DOHH2 (cell line): ENCODE measurements at regions not wholly inside any gene's neighbourhood (a gene's known extent, or its start where the extent isn't known, plus 50 kb on each side); places are given as distances from the start of the nearest gene placed in this dataset.
A peak's percentile ranks its signal among the peaks of the same experiment; 100 is the strongest.

Source experiments
- H3F3A ChIP-seq: fragments of 200-600 bp; sonication (generic), shearing (Covaris generic); 2 replicates; pipeline ENCODE4 v1.6.0; 2016; ENCODE audit warnings: antibody characterized with exemption, mild to moderate bottlenecking; ENCODE audit not compliant: control insufficient read depth, insufficient read depth
- H3K27ac ChIP-seq: fragments of 200-600 bp; sonication (generic); 2 replicates; pipeline ENCODE4 v1.5.1; 2014; ENCODE audit warnings: low read depth, mild to moderate bottlenecking, low read length, moderate library complexity
- H3K27me3 ChIP-seq: fragments of 200-600 bp; sonication (generic); 2 replicates; pipeline ENCODE4 v1.6.1; 2014; ENCODE audit warnings: mild to moderate bottlenecking, low read length, mixed read lengths; ENCODE audit not compliant: control insufficient read depth
- H3K36me3 ChIP-seq: fragments of 200-600 bp; sonication (generic); 2 replicates; pipeline ENCODE4 v1.6.1; 2014; ENCODE audit warnings: mild to moderate bottlenecking, low read length, moderate library complexity, mixed read lengths; ENCODE audit not compliant: control insufficient read depth
- H3K4me1 ChIP-seq: fragments of 200-600 bp; sonication (generic); 2 replicates; pipeline ENCODE4 v1.6.1; 2014; ENCODE audit warnings: mild to moderate bottlenecking, low read length, mixed read lengths; ENCODE audit not compliant: control insufficient read depth
- H3K4me2 ChIP-seq: fragments of 200-600 bp; sonication (generic); 2 replicates; pipeline ENCODE4 v1.6.0; 2014; ENCODE audit warnings: mild to moderate bottlenecking, low read length, moderate library complexity
- H3K4me3 ChIP-seq: fragments of 200-600 bp; sonication (generic); 2 replicates; pipeline ENCODE4 v1.5.1; 2014; ENCODE audit warnings: mild to moderate bottlenecking, low read length, mixed read lengths
- H3K79me2 ChIP-seq: fragments of 200-600 bp; sonication (generic); 2 replicates; pipeline ENCODE4 v1.6.1; 2014; ENCODE audit warnings: mild to moderate bottlenecking, low read length, mixed read lengths; ENCODE audit not compliant: control insufficient read depth
- H3K9me2 ChIP-seq: fragments of 200-600 bp; sonication (generic); replicated peaks from 2 replicates; pipeline ENCODE4 v1.6.1; 2014; ENCODE audit warnings: mild to moderate bottlenecking, low read length, mixed read lengths; ENCODE audit not compliant: control insufficient read depth
- H3K9me3 ChIP-seq: fragments of 200-600 bp; sonication (generic); 2 replicates; pipeline ENCODE4 v1.6.1; 2014; ENCODE audit warnings: antibody characterized with exemption, low read length, mixed read lengths; ENCODE audit not compliant: control insufficient read depth, insufficient read depth
- H4K20me1 ChIP-seq: fragments of 200-600 bp; sonication (generic); 2 replicates; pipeline ENCODE4 v1.6.0; 2014; ENCODE audit warnings: low read depth, mild to moderate bottlenecking, antibody characterized with exemption, low read length, moderate library complexity; ENCODE audit not compliant: control insufficient read depth, insufficient read depth
- CTCF ChIP-seq: fragments of 200-600 bp; sonication (generic); IDR thresholded peaks from one replicate; pipeline ENCODE4 v1.5.1; 2014; ENCODE audit warnings: antibody characterized with exemption, mild to moderate bottlenecking, low read depth, low read length; ENCODE audit not compliant: poor library complexity, severe bottlenecking
- EZH2phosphoT487 ChIP-seq: fragments of 200-600 bp; sonication (generic); IDR thresholded peaks from 2 replicates; pipeline ENCODE4 v1.6.1; 2017; ENCODE audit warnings: borderline replicate concordance, mild to moderate bottlenecking, antibody characterized with exemption, low read length, moderate library complexity, mixed read lengths

GRCh38 chr5:106876665-106877194 is 794.0 kb downstream of the EFNA5 start:
- H3K9me3 ChIP-seq: peaks cover 14% of the 10 kb centered on the region
- H3K27ac ChIP-seq: no peak overlapping the region
- H3K27me3 ChIP-seq: no peaks in the 10 kb centered on the region
- no peaks in the 10 kb centered on the region for H3K9me2 ChIP-seq
- no peaks in the 10 kb centered on the region for H3F3A ChIP-seq
- H3K4me1 ChIP-seq: no peaks in the 10 kb centered on the region
- no peak overlapping the region for H3K4me2 ChIP-seq
- TF ChIP-seq EZH2phosphoT487 (no peak), CTCF (no peak)
- no peaks in the 10 kb centered on the region for H3K36me3 ChIP-seq
- no peaks in the 10 kb centered on the region for H4K20me1 ChIP-seq
- H3K4me3 ChIP-seq: no peak overlapping the region
- H3K79me2 ChIP-seq: no peaks in the 10 kb centered on the region

- Histone ChIP-seq H3K9me2 (no peaks in the 10 kb centered on the region), H3K27ac (no peak overlapping the region), H3K36me3 (no peaks in the 10 kb centered on the region), H3K4me1 (no peaks in the 10 kb centered on the region), H4K20me1 (no peaks in the 10 kb centered on the region), H3K4me3 (no peak overlapping the region), H3K79me2 (no peaks in the 10 kb centered on the region), H3K4me2 (no peak overlapping the region), H3F3A (no peaks in the 10 kb centered on the region), H3K27me3 (no peaks in the 10 kb centered on the region), H3K9me3 (peaks cover 14% of the 10 kb centered on the region)
- TF ChIP-seq CTCF: no peak
- no peak for TF ChIP-seq EZH2phosphoT487
Measured at GRCh38 chr5:106876298-106876622, 794.5 kb downstream of the EFNA5 start.

- Histone ChIP-seq H3F3A (no peaks in the 10 kb centered on the region), H3K4me1 (no peaks in the 10 kb centered on the region), H3K79me2 (no peaks in the 10 kb centered on the region), H3K4me3 (no peak overlapping the region), H3K4me2 (no peak overlapping the region), H3K36me3 (no peaks in the 10 kb centered on the region), H3K27me3 (no peaks in the 10 kb centered on the region), H3K27ac (no peak overlapping the region), H4K20me1 (no peaks in the 10 kb centered on the region), H3K9me3 (peaks cover 14% of the 10 kb centered on the region), H3K9me2 (no peaks in the 10 kb centered on the region)
- TF ChIP-seq EZH2phosphoT487: no peak
- TF ChIP-seq CTCF: peak; percentile 54
Measured at GRCh38 chr5:106875591-106876297, 795.0 kb downstream of the EFNA5 start.
